ENCODE measurements at regions not wholly inside any gene's neighbourhood (a gene's known extent, or its start where the extent isn't known, plus 50 kb on each side); places are given as distances from the start of the nearest gene placed in this dataset.

GRCh38 chr6:22142856-22143255, 154.0 kb downstream of the PRL start:
- TF ChIP-seq CTCF (conservative IDR thresholded peaks at IDR 0.05; ENCODE audit: low read length), result no peak
- no peak for TF ChIP-seq EZH2phosphoT487 (IDR thresholded peaks at IDR 0.05; ENCODE audit: borderline replicate concordance, low read depth, low read length)
